ENCODE measurements at regions not wholly inside any gene's neighbourhood (a gene's known extent, or its start where the extent isn't known, plus 50 kb on each side); places are given as distances from the start of the nearest gene placed in this dataset.

- no peak for TF ChIP-seq CTCF (conservative IDR thresholded peaks at IDR 0.05)
- DNase-seq (ENCODE audit: extremely low spot score, unreplicated experiment), result no peak
- Mint-ChIP-seq H3K36me3 (no peaks in the 10 kb centered on the region), H3K27ac (no peak overlapping the region), H3K4me1 (ENCODE audit: unreplicated experiment) (no peaks in the 10 kb centered on the region), H3K27me3 (no peaks in the 10 kb centered on the region), H3K4me3 (no peak overlapping the region), H3K9me3 (peaks cover 11% of the 10 kb centered on the region)
These were observed 599.5 kb upstream of the DPP6 start for GRCh38 chr7:153452661-153453060.

GRCh38 chr7:153454306-153454705 lies 597.9 kb upstream of the DPP6 start:
- no peak for TF ChIP-seq CTCF (conservative IDR thresholded peaks at IDR 0.05)
- no peaks in the 10 kb centered on the region for H3K27me3 Mint-ChIP-seq
- DNase-seq (ENCODE audit: extremely low spot score, unreplicated experiment), result no peak
- no peaks in the 10 kb centered on the region for H3K36me3 Mint-ChIP-seq
- no peak overlapping the region for H3K27ac Mint-ChIP-seq
- no peak overlapping the region for H3K4me3 Mint-ChIP-seq
- H3K9me3 Mint-ChIP-seq, result peaks cover 15% of the 10 kb centered on the region
- H3K4me1 Mint-ChIP-seq (ENCODE audit: unreplicated experiment), result no peaks in the 10 kb centered on the region

GRCh38 chr7:153457746-153458145 lies 594.5 kb upstream of the DPP6 start:
- Mint-ChIP-seq H3K27me3 (no peaks in the 10 kb centered on the region), H3K27ac (no peak overlapping the region), H3K36me3 (no peaks in the 10 kb centered on the region), H3K4me3 (no peak overlapping the region), H3K4me1 (ENCODE audit: unreplicated experiment) (no peaks in the 10 kb centered on the region), H3K9me3 (peaks cover 4% of the 10 kb centered on the region)
- TF ChIP-seq CTCF (conservative IDR thresholded peaks at IDR 0.05), result no peak
- no peak for DNase-seq (ENCODE audit: extremely low spot score, unreplicated experiment)

- H3K4me3 Mint-ChIP-seq, result no peak overlapping the region
- H3K27me3 Mint-ChIP-seq, result no peaks in the 10 kb centered on the region
- H3K9me3 Mint-ChIP-seq, result peaks cover 10% of the 10 kb centered on the region
- no peak for DNase-seq (ENCODE audit: extremely low spot score, unreplicated experiment)
- H3K27ac Mint-ChIP-seq, result no peak overlapping the region
- no peaks in the 10 kb centered on the region for H3K36me3 Mint-ChIP-seq
- H3K4me1 Mint-ChIP-seq (ENCODE audit: unreplicated experiment), result no peaks in the 10 kb centered on the region
- no peak for TF ChIP-seq CTCF (conservative IDR thresholded peaks at IDR 0.05)
These were observed 582.1 kb upstream of the DPP6 start for GRCh38 chr7:153470004-153470671.

GRCh38 chr7:153472516-153472915 lies 579.7 kb upstream of the DPP6 start:
- no peak overlapping the region for H3K27ac Mint-ChIP-seq
- no peaks in the 10 kb centered on the region for H3K36me3 Mint-ChIP-seq
- no peaks in the 10 kb centered on the region for H3K4me1 Mint-ChIP-seq (ENCODE audit: unreplicated experiment)
- no peak for DNase-seq (ENCODE audit: extremely low spot score, unreplicated experiment)
- H3K4me3 Mint-ChIP-seq, result no peak overlapping the region
- no peaks in the 10 kb centered on the region for H3K27me3 Mint-ChIP-seq
- TF ChIP-seq CTCF (conservative IDR thresholded peaks at IDR 0.05), result no peak
- H3K9me3 Mint-ChIP-seq, result peaks cover 8% of the 10 kb centered on the region

GRCh38 chr7:153473185-153473584 lies 579.0 kb upstream of the DPP6 start:
- peaks cover 5% of the 10 kb centered on the region for H3K9me3 Mint-ChIP-seq
- no peak for TF ChIP-seq CTCF (conservative IDR thresholded peaks at IDR 0.05)
- no peaks in the 10 kb centered on the region for H3K36me3 Mint-ChIP-seq
- H3K27ac Mint-ChIP-seq, result no peak overlapping the region
- no peaks in the 10 kb centered on the region for H3K27me3 Mint-ChIP-seq
- no peak for DNase-seq (ENCODE audit: extremely low spot score, unreplicated experiment)
- H3K4me1 Mint-ChIP-seq (ENCODE audit: unreplicated experiment), result no peaks in the 10 kb centered on the region
- no peak overlapping the region for H3K4me3 Mint-ChIP-seq
